ENCODE measurements at regions not wholly inside any gene's neighbourhood (a gene's known extent, or its start where the extent isn't known, plus 50 kb on each side); places are given as distances from the start of the nearest gene placed in this dataset.

GRCh38 chr21:16342932-16343331, 613.1 kb downstream of the USP25 start:
- no peak for ATAC-seq
- DNase-seq: no peak
- Histone ChIP-seq H3K27ac (no peak overlapping the region), H3K27me3 (no peaks in the 10 kb centered on the region), H3K4me1 (no peaks in the 10 kb centered on the region), H3K36me3 (no peaks in the 10 kb centered on the region), H3K4me3 (no peak overlapping the region), H3K9me3 (no peaks in the 10 kb centered on the region)
- intact Hi-C loops (cut with DNase I): no loop called here
- WGBS, 2 donors: 91 to 98% methylated on average over 1 of the region's 1 CpG
- TF ChIP-seq CTCF (IDR thresholded peaks at IDR 0.05): no peak

GRCh38 chr21:16343776-16344175, 614.0 kb downstream of the USP25 start:
- TF ChIP-seq CTCF (IDR thresholded peaks at IDR 0.05): no peak
- no peaks in the 10 kb centered on the region for H3K9me3 ChIP-seq
- no peak overlapping the region for H3K27ac ChIP-seq
- ATAC-seq: no peak
- DNase-seq: no peak
- H3K4me3 ChIP-seq: no peak overlapping the region
- H3K27me3 ChIP-seq: no peaks in the 10 kb centered on the region
- intact Hi-C loops (cut with DNase I): no loop called here
- WGBS, 2 donors: 79 to 93% methylated on average over 3 of the region's 3 CpGs
- H3K4me1 ChIP-seq: no peaks in the 10 kb centered on the region
- H3K36me3 ChIP-seq: no peaks in the 10 kb centered on the region

GRCh38 chr21:16345757-16346156, 616.0 kb downstream of the USP25 start:
- WGBS, 2 donors: 93 to 95% methylated on average over 1 of the region's 1 CpG
- H3K9me3 ChIP-seq: no peaks in the 10 kb centered on the region
- no peaks in the 10 kb centered on the region for H3K36me3 ChIP-seq
- no peak overlapping the region for H3K27ac ChIP-seq
- intact Hi-C loops (cut with DNase I): no loop called here
- DNase-seq (no peak), ATAC-seq (no peak)
- H3K4me1 ChIP-seq: no peaks in the 10 kb centered on the region
- H3K27me3 ChIP-seq: no peaks in the 10 kb centered on the region
- TF ChIP-seq CTCF (IDR thresholded peaks at IDR 0.05): no peak
- H3K4me3 ChIP-seq: no peak overlapping the region

- intact Hi-C loops (cut with DNase I): no loop called here
- no peak overlapping the region for H3K27ac ChIP-seq
- ATAC-seq (no peak), DNase-seq (no peak)
- H3K4me3 ChIP-seq: no peak overlapping the region
- H3K4me1 ChIP-seq: no peaks in the 10 kb centered on the region
- no peaks in the 10 kb centered on the region for H3K9me3 ChIP-seq
- no peaks in the 10 kb centered on the region for H3K27me3 ChIP-seq
- no peak for TF ChIP-seq CTCF (IDR thresholded peaks at IDR 0.05)
- H3K36me3 ChIP-seq: no peaks in the 10 kb centered on the region
These were observed 617.4 kb downstream of the USP25 start for GRCh38 chr21:16347223-16347622.

- peaks cover 0 to 6% (median 0%) of the 10 kb centered on the region in 11 donors for H3K9me3 ChIP-seq
- no peaks in the 10 kb centered on the region for H3K36me3 ChIP-seq
- no peak for TF ChIP-seq CTCF (IDR thresholded peaks at IDR 0.05)
- WGBS, 2 donors: 78 to 79% methylated on average over 6 of the region's 6 CpGs
- no peak for DNase-seq
- H3K4me1 ChIP-seq: peaks cover 0 to 8% (median 0%) of the 10 kb centered on the region in 9 donors
- H3K27ac ChIP-seq: no peak overlapping the region
- H3K4me3 ChIP-seq: no peak overlapping the region
- H3K27me3 ChIP-seq: no peaks in the 10 kb centered on the region
- ATAC-seq: no peak
- intact Hi-C loops (cut with DNase I): no loop called here
These were observed 624.0 kb downstream of the USP25 start for GRCh38 chr21:16353764-16354163.
